C4-2B (cell line): ENCODE measurements at regions not wholly inside any gene's neighbourhood (a gene's known extent, or its start where the extent isn't known, plus 50 kb on each side); places are given as distances from the start of the nearest gene placed in this dataset.

Experiments used
- CTCF ChIP-seq: fragments of 450-650 bp; conservative IDR thresholded peaks from 2 replicates; pipeline ENCODE4 v1.5.1; 2017; ENCODE audit warnings: mild to moderate bottlenecking
- ZFX ChIP-seq: fragments of 450-650 bp; IDR thresholded peaks from 2 replicates; pipeline ENCODE4 v1.6.1; 2017

GRCh38 chr9:26219961-26220360 is 541.7 kb upstream of the TUSC1 start:
- TF ChIP-seq CTCF (no peak), ZFX (no peak)
